ENCODE measurements at regions not wholly inside any gene's neighbourhood (a gene's known extent, or its start where the extent isn't known, plus 50 kb on each side); places are given as distances from the start of the nearest gene placed in this dataset.

GRCh38 chrX:10750581-10750980 is 130.2 kb upstream of the MID1 start:
- Histone ChIP-seq H3K27ac (ENCODE audit: insufficient read depth, low read length) (no peak overlapping the region), H2AK9ac (replicated peaks; ENCODE audit: low read depth, low read length, poor library complexity) (no peak overlapping the region), H3K4ac (ENCODE audit: low read depth, low read length) (no peak overlapping the region), H2BK5ac (ENCODE audit: low read depth, low read length, poor library complexity, severe bottlenecking) (no peak overlapping the region), H3K18ac (ENCODE audit: low read depth, low read length) (no peak overlapping the region), H3K79me1 (ENCODE audit: low read depth in 1 of 2, low read length in 2 of 2) (no peaks in the 10 kb centered on the region), H3K9ac (ENCODE audit: low read depth, low read length) (no peak overlapping the region), H3K14ac (replicated peaks; ENCODE audit: low read depth, low read length) (no peak overlapping the region), H3K56ac (ENCODE audit: extremely low read depth, insufficient read depth, low read length) (no peak overlapping the region), H2BK15ac (ENCODE audit: low read depth, low read length) (no peak overlapping the region), H3K9me1 (ENCODE audit: insufficient read depth, low read length) (peaks cover 2% of the 10 kb centered on the region; the same call in 1 of the 2 replicates), H3K4me3 (ENCODE audit: insufficient read depth, low read depth, low read length) (no peak overlapping the region), H3K27me3 (ENCODE audit: control insufficient read depth, insufficient read depth, low read length) (no peaks in the 10 kb centered on the region), H4K91ac (ENCODE audit: insufficient read depth, low read depth, low read length) (no peak overlapping the region), H2AFZ (replicated peaks; ENCODE audit: low read length, poor library complexity) (no peak overlapping the region), H4K5ac (ENCODE audit: low read depth, low read length) (no peak overlapping the region), H2BK120ac (ENCODE audit: low read depth, low read length) (no peak overlapping the region), H3K36me3 (ENCODE audit: control insufficient read depth, insufficient read depth, low read length) (no peaks in the 10 kb centered on the region), H3K4me1 (ENCODE audit: control insufficient read depth, insufficient read depth, low read length) (no peaks in the 10 kb centered on the region), H2AK5ac (ENCODE audit: low read depth, low read length) (no peak overlapping the region), H4K8ac (ENCODE audit: low read depth in 2 of 2, low read length in 2 of 2) (peak overlapping the region in 1 of 2 experiments; percentile 42; a peak in 2 of 4 replicates), H3K9me3 (ENCODE audit: control insufficient read depth, insufficient read depth, low read length) (no peaks in the 10 kb centered on the region), H3K23ac (ENCODE audit: low read depth, low read length) (no peak overlapping the region), H2BK20ac (ENCODE audit: low read depth, low read length) (no peak overlapping the region), H3K4me2 (ENCODE audit: low read depth, low read length) (no peak overlapping the region), H4K20me1 (ENCODE audit: insufficient read depth, low read length) (no peaks in the 10 kb centered on the region)
- no TSS peak for BruUV-seq (replicated peaks)
- DNase-seq (peak; percentile 25), ATAC-seq (ENCODE audit: low read depth) (no peak)
- ChIA-PET CTCF (no interaction called here), POLR2A (ENCODE audit: unreplicated experiment) (no interaction called here)
- dilution Hi-C loops (cut with HindIII; ENCODE audit: low sequenced_read_pairs, unreplicated experiment) = no loop called here
- WGBS, 2 experiments (ENCODE audit: extremely low coverage in 2 of 2, insufficient read length in 1 of 2) = no CpG with 5 or more reads among the region's 7 CpGs
- intact Hi-C loops (cut with micrococcal nuclease) = no loop called here
- TF ChIP-seq CTCF (conservative IDR thresholded peaks at IDR 0.05; ENCODE audit: low read depth, low read length) = no peak
- no peak for TF ChIP-seq CHD1 (IDR thresholded peaks at IDR 0.05; ENCODE audit: low read depth, low read length)
- in situ Hi-C loops (cut with MboI; ENCODE audit: low sequenced_read_pairs) = no loop called here
